T-cell (primary cell): ENCODE measurements at regions not wholly inside any gene's neighbourhood (a gene's known extent, or its start where the extent isn't known, plus 50 kb on each side); places are given as distances from the start of the nearest gene placed in this dataset.

Experiments used
- ATAC-seq, 4 experiments: fragments of 200-7000 bp in 3 of 4; fragments of 150-1000 bp in 1 of 4; cut with Tn5 transposase; replicated peaks in 1 of 4; 1 replicate in 3 of 4; 2 replicates in 1 of 4; pipeline ENCODE4 v1.10.0; 2021; ENCODE audit warnings: moderate library complexity in 3 of 4, mild to moderate bottlenecking in 2 of 4, moderate number of reproducible peaks in 1 of 4
- CTCF ChIA-PET, 2 donors: fragments of 300-600 bp; sonication (Branson Sonifier 250); formaldehyde crosslinking; loops; one replicate each; lab custom pipeline; 2022; ENCODE audit warnings: antibody characterized with exemption in 2 of 2; lab: Charles Lee
- POLR2A ChIA-PET, 2 donors: fragments of 300-600 bp; sonication (Branson Sonifier 250); formaldehyde crosslinking; loops; one replicate each; lab custom pipeline; 2022; ENCODE audit warnings: antibody characterized with exemption in 2 of 2; lab: Charles Lee
- DNase-seq, 35 experiments: peaks; one replicate each; pipeline versions ENCODE4 v3.0.0 to v3.0.0-alpha.2; 2013 to 2023
- H3K27ac ChIP-seq: one replicate; pipeline ENCODE4 v1.5.1; 2013; ENCODE audit warnings: low read length
- H3K27me3 ChIP-seq, 2 experiments: replicated peaks in 1 of 2; 1 replicate in 1 of 2; 2 replicates in 1 of 2; pipeline versions ENCODE4 v1.6.1 to v1.7.0; 2013; ENCODE audit warnings: low read length in 1 of 2, mixed read lengths in 1 of 2; ENCODE audit not compliant: control insufficient read depth in 2 of 2, insufficient read depth in 2 of 2; ENCODE audit errors: extremely low read depth in 1 of 2
- H3K36me3 ChIP-seq, 2 donors: 1 replicate in 1 of 2; 2 replicates in 1 of 2; pipeline versions ENCODE4 v1.6.1 to v1.7.0; 2013; ENCODE audit warnings: low read length in 1 of 2; ENCODE audit not compliant: control insufficient read depth in 2 of 2, insufficient read depth in 1 of 2; ENCODE audit errors: extremely low read depth in 1 of 2
- H3K4me1 ChIP-seq, 2 experiments: 1 replicate in 1 of 2; 2 replicates in 1 of 2; pipeline versions ENCODE4 v1.6.1 to v1.7.0; 2013; ENCODE audit warnings: low read length in 2 of 2, mixed read lengths in 1 of 2; ENCODE audit not compliant: insufficient read depth in 2 of 2, control insufficient read depth in 1 of 2; ENCODE audit errors: extremely low read depth in 1 of 2
- H3K4me3 ChIP-seq, 2 donors: 1 replicate in 1 of 2; 2 replicates in 1 of 2; pipeline versions ENCODE4 v1.5.1 to v1.7.0; 2013; ENCODE audit warnings: mild to moderate bottlenecking in 2 of 2, low read length in 1 of 2, moderate library complexity in 1 of 2; ENCODE audit not compliant: control insufficient read depth in 1 of 2; ENCODE audit errors: extremely low read depth in 1 of 2
- H3K9me3 ChIP-seq: 2 replicates; pipeline ENCODE4 v1.7.0; 2013
- H3K27ac Mint-ChIP-seq, 2 donors: one replicate each; pipeline ENCODE4 v1.8.0; 2020 to 2021; ENCODE audit warnings: mild to moderate bottlenecking in 2 of 2, mixed read lengths in 2 of 2
- H3K27me3 Mint-ChIP-seq, 2 donors: one replicate each; pipeline ENCODE4 v1.8.0; 2021 to 2022; ENCODE audit warnings: mixed read lengths in 2 of 2
- H3K36me3 Mint-ChIP-seq: one replicate; pipeline ENCODE4 v1.8.0; 2021; ENCODE audit warnings: mixed read lengths
- H3K4me1 Mint-ChIP-seq, 3 donors: one replicate each; pipeline ENCODE4 v1.8.0; 2020 to 2022; ENCODE audit warnings: mixed read lengths in 3 of 3, mild to moderate bottlenecking in 1 of 3
- H3K4me3 Mint-ChIP-seq, 3 donors: one replicate each; pipeline ENCODE4 v1.8.0; 2020 to 2022; ENCODE audit warnings: mild to moderate bottlenecking in 3 of 3, mixed read lengths in 3 of 3, moderate library complexity in 3 of 3
- H3K9me3 Mint-ChIP-seq, 3 donors: one replicate each; pipeline ENCODE4 v1.8.0; 2020 to 2022; ENCODE audit warnings: mixed read lengths in 3 of 3
- WGBS: methylation state at CpG from one replicate; pipeline ENCODE4 v1.1.5; 2013; ENCODE audit warnings: missing lambda C conversion rate; ENCODE audit not compliant: insufficient coverage; 5-methylcytosine and 5-hydroxymethylcytosine counted together

DNA sequence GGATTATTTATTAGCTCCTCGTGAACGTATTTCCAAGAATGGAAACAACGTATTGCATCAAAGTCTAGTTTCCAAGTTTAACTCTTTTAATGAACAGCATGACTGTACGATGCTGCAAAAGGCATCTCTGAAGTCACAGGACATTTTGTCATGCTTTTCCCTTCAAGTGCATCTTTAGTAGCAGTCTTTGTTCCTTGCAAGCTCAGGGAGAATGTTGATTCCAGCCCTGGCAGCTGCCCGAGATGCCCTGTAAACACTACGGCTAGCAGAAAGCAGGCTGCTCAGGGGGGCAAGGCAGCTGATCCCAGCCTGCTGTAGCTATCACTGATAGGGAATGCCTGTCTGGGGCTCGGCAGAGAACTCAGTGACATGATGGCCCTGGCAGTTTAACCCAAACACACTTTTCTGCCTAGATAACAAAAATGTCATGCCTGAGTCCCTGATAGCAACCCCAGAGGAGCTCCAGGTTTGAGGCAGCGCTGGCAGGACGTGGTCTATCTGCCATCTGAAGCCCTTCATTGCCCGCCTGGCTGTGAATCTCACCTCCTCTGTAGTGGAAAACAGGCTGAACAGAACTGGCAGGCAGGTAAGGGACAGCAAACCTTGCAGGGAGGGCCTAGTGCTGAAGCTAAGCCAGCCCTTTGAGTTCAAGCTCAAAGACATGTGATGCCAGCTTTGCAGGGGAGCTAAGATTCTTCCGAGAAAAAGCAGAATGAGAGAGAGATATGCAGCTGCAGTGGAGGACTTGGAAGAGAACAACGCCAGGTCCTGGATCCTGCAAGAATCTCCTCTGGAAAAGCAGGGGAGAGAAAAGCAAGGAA lies 264.6 kb downstream of the SNX10 start:
- Mint-ChIP-seq H3K9me3 (no peaks in the 10 kb centered on the region), H3K27me3 (peaks cover 10 to 13% of the 10 kb centered on the region in 2 donors), H3K4me1 (no peaks in the 10 kb centered on the region), H3K4me3 (no peak overlapping the region), H3K27ac (no peak overlapping the region), H3K36me3 (no peaks in the 10 kb centered on the region)
- ChIA-PET CTCF (no interaction called here), POLR2A (no interaction called here)
- no peaks in the 10 kb centered on the region for H3K36me3 ChIP-seq
- H3K4me3 ChIP-seq, result no peak overlapping the region
- no peaks in the 10 kb centered on the region for H3K9me3 ChIP-seq
- no peak overlapping the region for H3K27ac ChIP-seq
- H3K27me3 ChIP-seq, result no peaks in the 10 kb centered on the region
- ATAC-seq (no peak), DNase-seq (no peak)
- WGBS, result 71% methylated on average over 12 of the region's 12 CpGs
- H3K4me1 ChIP-seq, result no peaks in the 10 kb centered on the region

DNA sequence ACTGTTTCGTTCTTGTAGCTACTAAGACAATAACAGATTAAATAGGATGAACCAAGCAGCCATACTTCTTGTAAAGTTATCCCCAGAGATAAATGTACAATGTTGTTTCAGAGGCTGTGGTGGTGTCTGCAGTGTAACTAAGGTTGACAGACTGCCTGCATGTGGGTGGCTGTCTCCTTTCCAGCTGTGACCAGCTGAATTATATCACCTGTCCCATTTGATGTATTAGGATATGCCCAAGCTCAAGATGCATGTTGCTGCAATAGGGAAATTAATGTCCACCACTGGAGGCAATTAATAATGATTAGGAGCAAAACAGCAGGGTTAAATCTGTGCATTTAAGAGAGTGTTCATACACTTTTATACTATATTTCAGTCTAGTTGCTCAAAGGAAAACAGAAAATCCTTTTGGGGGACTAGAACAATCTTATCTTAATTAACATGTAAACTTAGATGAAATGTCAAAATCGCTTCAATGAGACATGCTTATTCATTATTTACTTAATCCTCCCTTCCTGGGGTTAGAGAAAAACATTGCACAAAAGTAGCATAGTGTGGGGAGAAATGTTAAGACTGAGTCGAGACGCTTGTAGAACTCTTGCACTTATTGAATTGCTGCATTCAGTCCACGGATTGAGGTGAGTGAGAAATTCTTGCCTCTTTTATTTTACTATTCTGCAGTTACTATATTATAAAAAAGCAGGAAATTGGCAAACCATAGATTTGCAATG lies 269.0 kb downstream of the SNX10 start:
- ATAC-seq, result no peak
- Mint-ChIP-seq H3K27me3 (peaks cover 23 to 25% of the 10 kb centered on the region in 2 donors), H3K4me1 (no peaks in the 10 kb centered on the region), H3K36me3 (no peaks in the 10 kb centered on the region), H3K9me3 (peaks cover 0 to 3% (median 0%) of the 10 kb centered on the region in 3 donors), H3K27ac (no peak overlapping the region), H3K4me3 (no peak overlapping the region)
- H3K36me3 ChIP-seq, result no peaks in the 10 kb centered on the region
- DNase-seq, result no peak
- peaks cover 0 to 2% of the 10 kb centered on the region in 2 experiments for H3K27me3 ChIP-seq
- H3K4me3 ChIP-seq, result no peak overlapping the region
- ChIA-PET POLR2A (no interaction called here), CTCF (no interaction called here)
- no peak overlapping the region for H3K27ac ChIP-seq
- H3K4me1 ChIP-seq, result no peaks in the 10 kb centered on the region
- no CpG with 5 or more reads among the region's 5 CpGs for WGBS
- no peaks in the 10 kb centered on the region for H3K9me3 ChIP-seq

DNA sequence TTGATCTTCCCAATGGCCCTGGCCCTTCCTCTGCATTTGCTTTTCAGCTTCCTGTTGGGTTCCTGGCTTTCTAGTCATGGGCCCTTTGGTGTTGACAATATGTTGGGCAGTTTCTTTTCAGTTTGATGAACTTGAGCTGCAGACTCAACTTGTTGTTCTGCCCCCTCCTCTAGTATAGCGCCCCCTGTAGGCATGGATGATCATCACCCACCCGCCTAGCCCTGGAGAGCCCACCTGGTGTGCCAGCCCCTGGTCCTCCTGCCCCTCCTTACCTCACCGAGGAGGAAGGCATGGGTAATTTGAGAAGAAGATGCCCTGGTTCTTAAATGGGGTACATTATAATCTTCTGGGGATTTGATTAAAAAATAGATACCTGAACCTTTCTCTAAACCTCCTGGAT lies 271.2 kb downstream of the SNX10 start:
- H3K36me3 ChIP-seq, result no peaks in the 10 kb centered on the region
- no peak overlapping the region for H3K4me3 ChIP-seq
- peaks cover 0 to 3% (median 0%) of the 10 kb centered on the region in 3 donors for H3K9me3 Mint-ChIP-seq
- CTCF ChIA-PET, result no interaction called here
- DNase-seq (no peak), ATAC-seq (no peak)
- H3K36me3 Mint-ChIP-seq, result no peaks in the 10 kb centered on the region
- no peak overlapping the region for H3K4me3 Mint-ChIP-seq
- no peaks in the 10 kb centered on the region for H3K9me3 ChIP-seq
- no peaks in the 10 kb centered on the region for H3K4me1 ChIP-seq
- H3K4me1 Mint-ChIP-seq, result no peaks in the 10 kb centered on the region
- WGBS, result no CpG with 5 or more reads among the region's 3 CpGs
- H3K27me3 ChIP-seq, result peaks cover 0 to 7% of the 10 kb centered on the region in 2 experiments
- H3K27me3 Mint-ChIP-seq, result peaks cover 30 to 39% of the 10 kb centered on the region in 2 donors
- POLR2A ChIA-PET, result no interaction called here
- no peak overlapping the region for H3K27ac Mint-ChIP-seq
- H3K27ac ChIP-seq, result no peak overlapping the region

DNA sequence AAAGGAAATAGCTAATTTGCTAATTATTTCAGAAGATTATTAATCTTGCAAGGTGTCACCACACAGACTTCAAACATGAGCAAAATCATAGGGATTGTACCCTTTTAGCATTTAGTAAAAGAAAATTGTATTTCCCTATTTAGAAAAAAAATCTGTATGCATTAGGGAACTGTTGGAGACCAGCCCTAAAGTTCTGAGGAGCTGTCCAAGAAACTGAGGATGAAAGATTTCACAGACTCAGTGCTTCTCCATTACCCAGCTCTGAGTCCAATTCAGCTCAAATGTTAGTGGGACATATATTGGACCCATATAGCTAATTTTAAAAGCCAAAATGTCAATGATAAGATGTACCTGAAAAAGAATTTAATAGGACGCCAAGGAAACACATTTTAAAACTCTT lies 271.7 kb downstream of the SNX10 start:
- H3K36me3 ChIP-seq, result no peaks in the 10 kb centered on the region
- Mint-ChIP-seq H3K27me3 (peaks cover 30 to 41% of the 10 kb centered on the region in 2 donors), H3K4me3 (no peak overlapping the region), H3K9me3 (peaks cover 0 to 3% (median 0%) of the 10 kb centered on the region in 3 donors), H3K36me3 (no peaks in the 10 kb centered on the region), H3K27ac (no peak overlapping the region), H3K4me1 (no peaks in the 10 kb centered on the region)
- ChIA-PET POLR2A (no interaction called here), CTCF (no interaction called here)
- ATAC-seq (no peak), DNase-seq (no peak)
- H3K9me3 ChIP-seq, result no peaks in the 10 kb centered on the region
- peaks cover 0 to 7% of the 10 kb centered on the region in 2 experiments for H3K27me3 ChIP-seq
- no peak overlapping the region for H3K27ac ChIP-seq
- WGBS, result no CpG with 5 or more reads among the region's 1 CpG
- no peak overlapping the region for H3K4me3 ChIP-seq
- no peaks in the 10 kb centered on the region for H3K4me1 ChIP-seq

DNA sequence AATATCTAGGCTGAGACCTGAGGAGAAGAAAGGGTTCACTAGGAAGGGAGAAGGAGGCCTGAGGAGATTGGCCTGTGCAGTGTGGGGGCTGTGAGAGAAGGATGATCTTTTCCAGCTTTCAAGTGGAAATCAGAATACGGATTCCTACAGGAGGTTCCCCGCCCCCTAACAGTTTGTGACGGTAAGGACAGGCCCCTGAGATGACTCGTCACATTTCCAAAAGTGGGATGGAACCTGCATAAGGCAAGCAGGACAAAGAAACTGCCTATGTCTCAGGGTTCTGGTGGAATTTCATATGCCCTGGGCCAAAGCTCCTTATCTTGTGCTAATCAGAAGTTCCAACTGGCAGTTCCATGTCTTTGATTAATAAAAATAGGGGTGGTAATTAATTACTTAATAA lies 275.6 kb downstream of the SNX10 start:
- POLR2A ChIA-PET, result no interaction called here
- Mint-ChIP-seq H3K27ac (no peak overlapping the region), H3K36me3 (no peaks in the 10 kb centered on the region)

DNA sequence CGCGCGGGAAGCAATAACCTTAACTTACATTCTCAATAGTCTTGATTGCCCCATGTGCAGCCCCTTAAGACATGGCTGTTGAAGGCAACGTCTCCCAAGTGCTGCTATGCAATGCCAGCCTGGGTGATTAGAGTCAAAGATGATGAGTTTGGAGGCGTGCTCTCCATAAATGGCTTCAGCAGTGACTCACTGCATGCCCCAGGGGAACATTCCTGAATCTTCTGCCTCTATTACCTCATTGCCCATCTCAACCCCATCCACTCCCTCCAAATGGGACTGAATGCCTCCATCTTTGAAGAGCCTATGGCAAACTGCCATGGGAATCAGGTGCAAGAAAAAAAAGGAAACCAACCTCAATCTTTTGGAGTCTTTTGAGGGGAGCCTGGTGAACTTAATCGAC lies 282.8 kb downstream of the SNX10 start:
- CTCF ChIA-PET, result no interaction called here
- H3K4me3 ChIP-seq, result no peak overlapping the region

More for the DNA sequence above, 275.6 kb downstream of the SNX10 start:
- Histone ChIP-seq H3K4me3 (no peak overlapping the region), H3K9me3 (no peaks in the 10 kb centered on the region), H3K36me3 (no peaks in the 10 kb centered on the region), H3K27ac (no peak overlapping the region), H3K27me3 (peaks cover 0 to 8% of the 10 kb centered on the region in 2 experiments), H3K4me1 (no peaks in the 10 kb centered on the region)
- Mint-ChIP-seq H3K27me3 (peaks cover 21 to 37% of the 10 kb centered on the region in 2 donors), H3K4me1 (no peaks in the 10 kb centered on the region), H3K4me3 (no peak overlapping the region), H3K9me3 (peaks cover 3 to 8% (median 4%) of the 10 kb centered on the region in 3 donors)
- 82% methylated on average over 3 of the region's 4 CpGs for WGBS
- DNase-seq (no peak), ATAC-seq (no peak)
- CTCF ChIA-PET, result no interaction called here

More for the DNA sequence above, 282.8 kb downstream of the SNX10 start:
- Histone ChIP-seq H3K36me3 (no peaks in the 10 kb centered on the region), H3K4me1 (no peaks in the 10 kb centered on the region), H3K9me3 (no peaks in the 10 kb centered on the region), H3K27ac (no peak overlapping the region), H3K27me3 (peaks cover 0 to 11% of the 10 kb centered on the region in 2 experiments)
- peaks cover 3 to 5% (median 4%) of the 10 kb centered on the region in 3 donors for H3K9me3 Mint-ChIP-seq
- no peaks in the 10 kb centered on the region for H3K4me1 Mint-ChIP-seq
- peaks cover 4 to 23% of the 10 kb centered on the region in 2 donors for H3K27me3 Mint-ChIP-seq
- ATAC-seq (no peak), DNase-seq (no peak)
- no peak overlapping the region for H3K27ac Mint-ChIP-seq
- no peaks in the 10 kb centered on the region for H3K36me3 Mint-ChIP-seq
- H3K4me3 Mint-ChIP-seq, result no peak overlapping the region
- POLR2A ChIA-PET, result no interaction called here
- no CpG with 5 or more reads among the region's 6 CpGs for WGBS
